HG02798 (cell line): ENCODE measurements at regions not wholly inside any gene's neighbourhood (a gene's known extent, or its start where the extent isn't known, plus 50 kb on each side); places are given as distances from the start of the nearest gene placed in this dataset.
A peak's percentile ranks its signal among the peaks of the same experiment; 100 is the strongest.

Experiments used
- ATAC-seq: cut with Tn5 transposase; IDR thresholded peaks from one replicate; pipeline ENCODE4 v1.9.1; 2021; ENCODE audit warnings: mild to moderate bottlenecking; ENCODE audit not compliant: unreplicated experiment, poor library complexity

DNA sequence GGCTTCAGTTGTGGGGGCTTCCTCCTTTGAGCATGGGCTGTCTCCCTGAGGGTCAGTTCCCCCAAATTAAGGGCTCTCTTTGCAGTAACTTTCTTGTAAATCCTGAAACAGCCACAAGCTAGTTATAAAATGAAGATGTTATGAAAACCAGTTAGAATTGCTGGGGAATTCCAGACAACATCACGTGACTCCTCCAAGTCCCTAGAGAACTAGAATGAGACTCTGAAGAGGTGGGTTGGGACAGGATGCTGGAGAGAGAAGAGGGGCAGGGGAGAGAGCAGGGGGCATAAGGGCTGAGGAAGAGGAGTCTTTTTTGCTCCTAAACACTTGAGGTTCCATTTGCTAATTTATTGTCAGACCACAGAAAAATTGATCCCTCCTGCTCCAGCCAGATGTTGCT lies 380.3 kb downstream of the DHX35 start:
- ATAC-seq = no peak

GRCh38 chr20:39338469-39339376 lies 376.6 kb downstream of the DHX35 start:
- peak; percentile 95 for ATAC-seq

DNA sequence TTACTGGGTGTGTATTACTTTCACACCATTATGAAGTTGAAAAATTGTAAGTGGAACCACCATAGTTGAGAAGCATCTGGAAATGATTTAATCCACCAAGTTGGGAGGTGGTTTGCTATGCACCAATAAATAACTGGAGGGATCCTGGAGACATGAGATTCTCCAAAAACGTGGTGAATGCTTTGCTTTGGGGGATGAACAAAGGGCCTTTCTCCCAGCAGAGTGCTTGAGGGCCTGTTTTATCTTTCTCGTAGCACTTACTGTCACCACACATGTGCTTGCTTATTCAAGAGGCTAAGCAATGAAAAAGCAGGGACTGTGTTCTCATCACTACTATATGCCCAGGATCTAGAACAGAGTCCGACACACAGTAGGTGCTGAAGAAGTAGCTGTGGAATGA lies 371.1 kb downstream of the DHX35 start:
- ATAC-seq = no peak

DNA sequence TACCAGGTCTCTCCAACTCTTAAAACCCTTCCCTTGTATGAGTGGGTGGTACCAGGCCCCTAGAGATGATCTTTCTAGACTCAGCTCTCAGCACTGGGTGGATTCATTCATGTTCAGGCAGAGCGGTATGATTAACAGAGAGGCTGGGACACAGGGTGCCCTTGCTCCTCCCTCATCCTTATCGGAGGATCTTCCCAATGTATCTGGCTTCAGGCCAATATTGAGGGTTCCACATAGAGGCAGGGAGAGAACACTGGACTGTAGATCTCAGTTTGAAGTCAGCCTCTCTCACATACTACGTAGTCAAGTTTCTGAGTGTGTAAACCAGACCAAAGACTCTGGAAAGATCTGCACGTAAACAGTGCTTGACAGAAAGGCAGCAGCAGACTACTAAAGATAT lies 366.2 kb downstream of the DHX35 start:
- no peak for ATAC-seq

GRCh38 chr20:39326050-39326449 lies 363.9 kb downstream of the DHX35 start:
- no peak for ATAC-seq

GRCh38 chr20:39318911-39319310 lies 356.8 kb downstream of the DHX35 start:
- ATAC-seq = no peak

- ATAC-seq = no peak
Observed at GRCh38 chr20:39312676-39313075, 350.5 kb downstream of the DHX35 start.

- no peak for ATAC-seq
Observed at GRCh38 chr20:39311851-39312506, 349.8 kb downstream of the DHX35 start.

- no peak for ATAC-seq
Observed at GRCh38 chr20:39310363-39310995, 348.3 kb downstream of the DHX35 start.

DNA sequence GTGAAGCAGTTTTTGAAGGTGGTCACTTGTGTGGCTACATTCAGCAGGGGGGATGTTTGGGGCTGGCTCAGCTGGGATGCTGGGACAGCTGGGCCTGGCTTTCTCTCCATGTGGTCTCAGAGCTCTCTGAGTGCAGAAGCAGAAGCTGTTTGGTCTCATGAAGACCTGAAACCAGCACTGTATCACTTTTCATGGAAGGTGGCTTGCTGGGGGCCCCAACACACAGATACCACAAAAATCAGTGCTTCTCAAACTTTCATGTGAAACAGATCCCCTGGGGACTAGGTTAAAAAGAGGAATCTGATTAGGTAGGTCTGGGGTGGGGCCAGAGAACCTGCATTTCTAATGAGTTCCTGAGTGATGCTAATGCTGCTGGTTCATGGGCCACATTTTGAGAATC lies 347.3 kb downstream of the DHX35 start:
- no peak for ATAC-seq

GRCh38 chr20:39302312-39302711 lies 340.2 kb downstream of the DHX35 start:
- peak; percentile 49 for ATAC-seq

DNA sequence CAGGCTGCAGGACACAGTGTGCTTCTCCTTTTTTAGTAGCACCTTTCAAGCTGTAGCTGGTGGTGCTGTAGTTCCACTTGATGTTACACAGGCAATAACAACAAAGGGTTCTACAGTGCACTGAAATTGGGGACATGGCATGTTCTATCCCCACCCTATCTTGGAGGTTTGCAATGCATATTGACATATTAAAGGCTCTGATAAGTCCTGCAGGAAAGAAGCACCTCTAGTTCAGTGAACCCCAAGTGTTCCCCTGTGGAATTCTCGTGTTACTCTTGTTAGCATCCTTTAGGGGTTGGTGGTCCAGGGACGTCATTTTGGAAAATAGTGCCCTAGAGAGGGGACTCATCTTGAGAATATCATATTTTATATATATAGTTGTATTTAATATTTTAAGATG lies 337.6 kb downstream of the DHX35 start:
- no peak for ATAC-seq

GRCh38 chr20:39298571-39299506 lies 336.7 kb downstream of the DHX35 start:
- ATAC-seq = no peak

DNA sequence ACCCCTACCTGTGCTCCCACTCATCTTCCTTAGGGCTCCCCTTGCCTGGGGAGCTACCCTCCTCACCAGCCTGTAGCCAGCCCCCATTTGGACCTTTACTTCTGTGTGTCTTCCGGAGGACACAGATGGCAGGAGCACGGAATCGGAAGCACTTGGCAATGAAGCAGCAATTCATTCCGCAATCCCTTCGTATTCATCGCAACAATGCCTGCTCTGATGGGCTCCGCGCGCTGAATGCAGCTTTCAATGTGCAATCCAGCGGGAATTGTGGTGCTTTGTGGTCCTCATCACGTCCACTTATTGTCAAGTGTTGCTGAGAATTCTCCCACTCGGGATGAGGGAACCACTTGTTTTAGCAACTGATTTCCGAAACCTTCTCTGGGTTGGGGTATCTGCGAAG lies 336.0 kb downstream of the DHX35 start:
- ATAC-seq = no peak

DNA sequence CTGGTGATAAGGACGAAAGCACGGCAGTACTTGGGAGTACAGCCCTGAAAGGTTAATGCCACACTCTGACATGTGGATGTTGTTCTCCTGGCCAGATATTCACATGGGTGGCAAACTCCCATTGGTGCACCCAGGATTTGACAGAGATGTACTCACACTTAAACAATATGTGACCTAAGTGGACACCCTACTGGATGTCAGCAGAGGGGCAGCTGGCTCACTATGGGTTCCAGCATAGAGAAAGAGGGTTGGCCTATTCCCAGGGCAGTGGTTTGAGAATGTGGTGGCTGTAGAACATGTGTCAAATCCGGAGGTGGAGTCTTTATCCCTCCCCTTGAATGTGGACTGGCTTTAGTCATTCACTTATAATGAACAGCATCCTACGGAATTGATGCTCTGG lies 333.2 kb downstream of the DHX35 start:
- no peak for ATAC-seq

DNA sequence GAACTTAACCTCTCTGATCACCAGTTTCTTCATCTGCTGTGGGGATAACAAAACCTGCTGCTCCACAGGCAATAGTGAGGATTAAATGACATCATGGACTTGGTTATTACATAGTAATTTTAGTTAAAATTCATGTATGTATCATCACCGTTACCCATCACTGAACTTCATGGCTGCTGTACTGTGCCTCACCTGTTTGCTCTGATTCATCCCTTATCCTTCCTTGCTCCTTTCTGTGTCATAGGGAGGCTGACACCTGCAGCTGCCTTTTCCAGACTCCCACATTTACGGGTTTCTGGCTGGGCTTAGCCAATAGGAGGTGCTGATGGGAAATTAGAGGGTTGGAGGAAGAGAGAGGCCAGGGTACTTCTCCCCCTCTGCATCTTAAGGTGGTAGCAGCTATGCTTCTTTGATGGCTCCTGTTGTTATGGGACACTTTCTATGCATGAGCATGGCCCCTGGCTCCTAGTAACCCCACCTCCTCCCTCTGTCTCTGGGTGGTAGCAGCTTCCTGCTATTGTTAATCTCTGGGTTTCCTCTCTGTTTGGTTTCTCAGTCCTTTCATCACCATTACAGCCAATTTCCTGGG lies 332.1 kb downstream of the DHX35 start:
- ATAC-seq = no peak

- ATAC-seq = no peak
Observed at GRCh38 chr20:39292193-39292736, 330.1 kb downstream of the DHX35 start.

- no peak for ATAC-seq
Observed at GRCh38 chr20:39291301-39291700, 329.2 kb downstream of the DHX35 start.

DNA sequence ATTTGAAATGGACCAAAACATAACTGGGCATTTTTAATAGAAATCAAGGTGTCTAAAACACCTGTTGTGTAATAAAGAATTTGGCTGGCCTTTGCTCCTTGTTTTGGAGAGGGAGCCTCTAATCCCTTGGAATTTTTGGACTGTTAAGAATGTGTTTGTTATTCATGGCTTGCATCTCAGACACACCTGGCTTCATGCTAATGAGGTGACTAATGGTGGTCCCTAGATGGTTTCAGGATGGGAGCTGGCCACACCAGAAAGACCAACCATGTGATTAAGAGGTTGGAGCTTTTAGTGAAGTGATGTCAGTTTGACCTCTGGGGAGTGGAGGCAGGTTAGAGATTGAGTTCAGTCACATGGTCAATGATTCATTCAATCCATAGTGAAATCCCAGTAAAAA lies 328.4 kb downstream of the DHX35 start:
- no peak for ATAC-seq

GRCh38 chr20:39289831-39290230 lies 327.7 kb downstream of the DHX35 start:
- ATAC-seq = no peak
